ENCODE measurements at regions not wholly inside any gene's neighbourhood (a gene's known extent, or its start where the extent isn't known, plus 50 kb on each side); places are given as distances from the start of the nearest gene placed in this dataset.

GRCh38 chr7:21146642-21147423, 281.1 kb upstream of the SP4 start:
- Mint-ChIP-seq H3K4me1 (ENCODE audit: low read depth) (no peaks in the 10 kb centered on the region), H3K36me3 (ENCODE audit: low read depth) (no peaks in the 10 kb centered on the region), H3K9me3 (no peaks in the 10 kb centered on the region), H3K4me3 (no peak overlapping the region), H3K27ac (no peak overlapping the region), H3K27me3 (peaks cover 13% of the 10 kb centered on the region)
- DNase-seq: no peak

GRCh38 chr7:21149809-21150208, 278.1 kb upstream of the SP4 start:
- Mint-ChIP-seq H3K27me3 (peaks cover 15% of the 10 kb centered on the region), H3K36me3 (ENCODE audit: low read depth) (no peaks in the 10 kb centered on the region), H3K9me3 (no peaks in the 10 kb centered on the region), H3K4me1 (ENCODE audit: low read depth) (no peaks in the 10 kb centered on the region), H3K27ac (no peak overlapping the region), H3K4me3 (no peak overlapping the region)
- DNase-seq: no peak

- Mint-ChIP-seq H3K27me3 (peaks cover 11% of the 10 kb centered on the region), H3K27ac (no peak overlapping the region), H3K4me3 (no peak overlapping the region), H3K9me3 (no peaks in the 10 kb centered on the region), H3K36me3 (ENCODE audit: low read depth) (no peaks in the 10 kb centered on the region), H3K4me1 (ENCODE audit: low read depth) (no peaks in the 10 kb centered on the region)
- no peak for DNase-seq
Measured at GRCh38 chr7:21154614-21155013, 273.3 kb upstream of the SP4 start.

- no peak for DNase-seq
- peaks cover 11% of the 10 kb centered on the region for H3K27me3 Mint-ChIP-seq
- H3K36me3 Mint-ChIP-seq (ENCODE audit: low read depth): no peaks in the 10 kb centered on the region
- no peak overlapping the region for H3K27ac Mint-ChIP-seq
- H3K9me3 Mint-ChIP-seq: no peaks in the 10 kb centered on the region
- H3K4me3 Mint-ChIP-seq: no peak overlapping the region
- no peaks in the 10 kb centered on the region for H3K4me1 Mint-ChIP-seq (ENCODE audit: low read depth)
Measured at GRCh38 chr7:21159506-21159905, 268.4 kb upstream of the SP4 start.

GRCh38 chr7:21160401-21160800, 267.5 kb upstream of the SP4 start:
- DNase-seq: no peak

GRCh38 chr7:21167942-21168341, 259.9 kb upstream of the SP4 start:
- Mint-ChIP-seq H3K4me1 (ENCODE audit: low read depth) (peaks cover 5% of the 10 kb centered on the region), H3K27me3 (peaks cover 46% of the 10 kb centered on the region)

More at GRCh38 chr7:21160401-21160800, 267.5 kb upstream of the SP4 start:
- no peaks in the 10 kb centered on the region for H3K4me1 Mint-ChIP-seq (ENCODE audit: low read depth)
- H3K9me3 Mint-ChIP-seq: no peaks in the 10 kb centered on the region
- no peak overlapping the region for H3K27ac Mint-ChIP-seq
- H3K36me3 Mint-ChIP-seq (ENCODE audit: low read depth): no peaks in the 10 kb centered on the region
- H3K27me3 Mint-ChIP-seq: peaks cover 19% of the 10 kb centered on the region
- no peak overlapping the region for H3K4me3 Mint-ChIP-seq

GRCh38 chr7:21169667-21170580, 258.0 kb upstream of the SP4 start:
- H3K36me3 Mint-ChIP-seq (ENCODE audit: low read depth): no peaks in the 10 kb centered on the region
- no peaks in the 10 kb centered on the region for H3K9me3 Mint-ChIP-seq
- no peak for DNase-seq
- H3K27ac Mint-ChIP-seq: no peak overlapping the region
- H3K4me1 Mint-ChIP-seq (ENCODE audit: low read depth): peaks cover 5% of the 10 kb centered on the region
- peaks cover 53% of the 10 kb centered on the region for H3K27me3 Mint-ChIP-seq
- no peak overlapping the region for H3K4me3 Mint-ChIP-seq

More at GRCh38 chr7:21167942-21168341, 259.9 kb upstream of the SP4 start:
- Mint-ChIP-seq H3K9me3 (no peaks in the 10 kb centered on the region), H3K4me3 (no peak overlapping the region), H3K27ac (no peak overlapping the region), H3K36me3 (ENCODE audit: low read depth) (no peaks in the 10 kb centered on the region)
- no peak for DNase-seq

GRCh38 chr7:21172800-21173199, 255.1 kb upstream of the SP4 start:
- Mint-ChIP-seq H3K9me3 (peaks cover 2% of the 10 kb centered on the region), H3K27ac (no peak overlapping the region), H3K4me3 (no peak overlapping the region), H3K4me1 (ENCODE audit: low read depth) (peaks cover 5% of the 10 kb centered on the region), H3K27me3 (peaks cover 38% of the 10 kb centered on the region), H3K36me3 (ENCODE audit: low read depth) (no peaks in the 10 kb centered on the region)
- DNase-seq: no peak

GRCh38 chr7:21173436-21173835, 254.4 kb upstream of the SP4 start:
- peaks cover 38% of the 10 kb centered on the region for H3K27me3 Mint-ChIP-seq

GRCh38 chr7:21175714-21176113, 252.2 kb upstream of the SP4 start:
- DNase-seq: no peak
- H3K36me3 Mint-ChIP-seq (ENCODE audit: low read depth): no peaks in the 10 kb centered on the region
- peaks cover 2% of the 10 kb centered on the region for H3K9me3 Mint-ChIP-seq
- peaks cover 20% of the 10 kb centered on the region for H3K27me3 Mint-ChIP-seq
- no peak overlapping the region for H3K4me3 Mint-ChIP-seq
- no peaks in the 10 kb centered on the region for H3K4me1 Mint-ChIP-seq (ENCODE audit: low read depth)
- H3K27ac Mint-ChIP-seq: no peak overlapping the region

More at GRCh38 chr7:21173436-21173835, 254.4 kb upstream of the SP4 start:
- Mint-ChIP-seq H3K4me1 (ENCODE audit: low read depth) (peaks cover 5% of the 10 kb centered on the region), H3K4me3 (no peak overlapping the region), H3K9me3 (peaks cover 2% of the 10 kb centered on the region), H3K27ac (no peak overlapping the region), H3K36me3 (ENCODE audit: low read depth) (no peaks in the 10 kb centered on the region)
- no peak for DNase-seq

- DNase-seq: no peak
Measured at GRCh38 chr7:21184942-21185652, 242.8 kb upstream of the SP4 start.

GRCh38 chr7:21185653-21186265, 242.1 kb upstream of the SP4 start:
- Mint-ChIP-seq H3K36me3 (ENCODE audit: low read depth) (no peaks in the 10 kb centered on the region), H3K27me3 (peaks cover 22% of the 10 kb centered on the region), H3K27ac (no peak overlapping the region), H3K4me3 (no peak overlapping the region), H3K9me3 (peaks cover 4% of the 10 kb centered on the region), H3K4me1 (ENCODE audit: low read depth) (no peaks in the 10 kb centered on the region)
- no peak for DNase-seq

More at GRCh38 chr7:21184942-21185652, 242.8 kb upstream of the SP4 start:
- no peak overlapping the region for H3K4me3 Mint-ChIP-seq
- no peak overlapping the region for H3K27ac Mint-ChIP-seq
- no peaks in the 10 kb centered on the region for H3K36me3 Mint-ChIP-seq (ENCODE audit: low read depth)
- peaks cover 4% of the 10 kb centered on the region for H3K9me3 Mint-ChIP-seq
- H3K27me3 Mint-ChIP-seq: peaks cover 22% of the 10 kb centered on the region
- H3K4me1 Mint-ChIP-seq (ENCODE audit: low read depth): no peaks in the 10 kb centered on the region

- H3K4me3 Mint-ChIP-seq: no peak overlapping the region
- H3K9me3 Mint-ChIP-seq: no peaks in the 10 kb centered on the region
- H3K27ac Mint-ChIP-seq: no peak overlapping the region
- DNase-seq: no peak
- H3K36me3 Mint-ChIP-seq (ENCODE audit: low read depth): no peaks in the 10 kb centered on the region
- H3K27me3 Mint-ChIP-seq: peaks cover 8% of the 10 kb centered on the region
- peaks cover 4% of the 10 kb centered on the region for H3K4me1 Mint-ChIP-seq (ENCODE audit: low read depth)
Measured at GRCh38 chr7:21191321-21192073, 236.4 kb upstream of the SP4 start.
